Smooth muscle cell (in vitro differentiated cells): ENCODE measurements at regions not wholly inside any gene's neighbourhood (a gene's known extent, or its start where the extent isn't known, plus 50 kb on each side); places are given as distances from the start of the nearest gene placed in this dataset.
A peak's percentile ranks its signal among the peaks of the same experiment; 100 is the strongest.

ENCODE experiments used
- DNase-seq: peaks from one replicate; lab custom pipeline; 2025; ENCODE audit not compliant: unreplicated experiment; lab: John Stamatoyannopoulos, UW
- H2AFZ ChIP-seq: fragments of 200-600 bp; sonication (generic); 2 replicates; pipeline ENCODE4 v1.6.0; 2016; ENCODE audit warnings: antibody characterized with exemption, low read depth, mild to moderate bottlenecking
- H3F3A ChIP-seq: fragments of 200-600 bp; sonication (generic); 2 replicates; pipeline ENCODE4 v1.6.0; 2017; ENCODE audit warnings: antibody characterized with exemption, low read depth
- H3K27ac ChIP-seq: fragments of 200-600 bp; sonication (generic); 2 replicates; pipeline ENCODE4 v1.5.1; 2016; ENCODE audit warnings: low read depth, mild to moderate bottlenecking
- H3K27me3 ChIP-seq: fragments of 200-600 bp; sonication (generic); 2 replicates; pipeline ENCODE4 v1.6.1; 2016; ENCODE audit warnings: low read depth, mild to moderate bottlenecking
- H3K36me3 ChIP-seq: fragments of 200-600 bp; sonication (generic); 2 replicates; pipeline ENCODE4 v1.5.1; 2016; ENCODE audit warnings: low read depth
- H3K4me1 ChIP-seq: fragments of 200-600 bp; sonication (generic); 2 replicates; pipeline ENCODE4 v1.5.1; 2016; ENCODE audit warnings: low read depth
- H3K4me2 ChIP-seq: fragments of 200-600 bp; sonication (generic); 2 replicates; pipeline ENCODE4 v1.6.0; 2016; ENCODE audit warnings: mild to moderate bottlenecking
- H3K4me3 ChIP-seq: fragments of 200-600 bp; sonication (generic); 2 replicates; pipeline ENCODE4 v1.5.1; 2016; ENCODE audit warnings: mild to moderate bottlenecking
- H3K79me2 ChIP-seq: fragments of 200-600 bp; sonication (generic); 2 replicates; pipeline ENCODE4 v1.6.0; 2016; ENCODE audit warnings: low read depth, mild to moderate bottlenecking
- H3K9ac ChIP-seq: fragments of 200-600 bp; sonication (generic); 2 replicates; pipeline ENCODE4 v1.6.0; 2016; ENCODE audit warnings: low read depth
- H3K9me3 ChIP-seq: fragments of 200-600 bp; sonication (generic); replicated peaks from 2 replicates; pipeline ENCODE4 v1.5.1; 2016; ENCODE audit warnings: low read depth
- H4K20me1 ChIP-seq: fragments of 200-600 bp; sonication (generic); 2 replicates; pipeline ENCODE4 v1.6.0; 2016; ENCODE audit warnings: low read depth
- WGBS: methylation state at CpG from one replicate; pipeline ENCODE4 v1.1.7; 2016; ENCODE audit warnings: low lambda C conversion rate; 5-methylcytosine and 5-hydroxymethylcytosine counted together
- TF ChIP-seq, protein P1 (sequence below): fragments of 200-600 bp; sonication (generic); IDR thresholded peaks from 2 replicates; pipeline ENCODE4 v1.5.1; 2017; ENCODE audit warnings: borderline replicate concordance, mild to moderate bottlenecking, antibody characterized with exemption; ENCODE audit not compliant: insufficient read depth, poor library complexity, severe bottlenecking

- Histone ChIP-seq H3K9ac (no peak overlapping the region), H3K27ac (peak overlapping the region; percentile 80), H3K4me2 (no peak overlapping the region), H3K27me3 (no peaks in the 10 kb centered on the region), H3F3A (no peaks in the 10 kb centered on the region), H3K4me1 (no peaks in the 10 kb centered on the region), H3K79me2 (no peaks in the 10 kb centered on the region), H3K36me3 (no peaks in the 10 kb centered on the region), H4K20me1 (no peaks in the 10 kb centered on the region), H3K4me3 (no peak overlapping the region), H3K9me3 (no peaks in the 10 kb centered on the region), H2AFZ (peak overlapping the region; percentile 16)
- no peak for DNase-seq
- TF ChIP-seq, protein P1, sequence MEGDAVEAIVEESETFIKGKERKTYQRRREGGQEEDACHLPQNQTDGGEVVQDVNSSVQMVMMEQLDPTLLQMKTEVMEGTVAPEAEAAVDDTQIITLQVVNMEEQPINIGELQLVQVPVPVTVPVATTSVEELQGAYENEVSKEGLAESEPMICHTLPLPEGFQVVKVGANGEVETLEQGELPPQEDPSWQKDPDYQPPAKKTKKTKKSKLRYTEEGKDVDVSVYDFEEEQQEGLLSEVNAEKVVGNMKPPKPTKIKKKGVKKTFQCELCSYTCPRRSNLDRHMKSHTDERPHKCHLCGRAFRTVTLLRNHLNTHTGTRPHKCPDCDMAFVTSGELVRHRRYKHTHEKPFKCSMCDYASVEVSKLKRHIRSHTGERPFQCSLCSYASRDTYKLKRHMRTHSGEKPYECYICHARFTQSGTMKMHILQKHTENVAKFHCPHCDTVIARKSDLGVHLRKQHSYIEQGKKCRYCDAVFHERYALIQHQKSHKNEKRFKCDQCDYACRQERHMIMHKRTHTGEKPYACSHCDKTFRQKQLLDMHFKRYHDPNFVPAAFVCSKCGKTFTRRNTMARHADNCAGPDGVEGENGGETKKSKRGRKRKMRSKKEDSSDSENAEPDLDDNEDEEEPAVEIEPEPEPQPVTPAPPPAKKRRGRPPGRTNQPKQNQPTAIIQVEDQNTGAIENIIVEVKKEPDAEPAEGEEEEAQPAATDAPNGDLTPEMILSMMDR: no peak
- WGBS: 98% methylated on average over 8 of the region's 8 CpGs
Observed at GRCh38 chr9:88681434-88681833, 146.5 kb downstream of the NXNL2 start.

- no peaks in the 10 kb centered on the region for H3K79me2 ChIP-seq
- H2AFZ ChIP-seq: no peak overlapping the region
- no peaks in the 10 kb centered on the region for H4K20me1 ChIP-seq
- no peaks in the 10 kb centered on the region for H3K36me3 ChIP-seq
- TF ChIP-seq, protein P1: no peak
- H3K4me1 ChIP-seq: no peaks in the 10 kb centered on the region
- no peak overlapping the region for H3K9ac ChIP-seq
- no peaks in the 10 kb centered on the region for H3K9me3 ChIP-seq
- peak; percentile 15 for DNase-seq
- no peaks in the 10 kb centered on the region for H3K27me3 ChIP-seq
- no peaks in the 10 kb centered on the region for H3F3A ChIP-seq
- H3K4me2 ChIP-seq: no peak overlapping the region
- peak overlapping the region; percentile 80 for H3K27ac ChIP-seq
- no peak overlapping the region for H3K4me3 ChIP-seq
- WGBS: 25% methylated on average over 12 of the region's 12 CpGs
Observed at GRCh38 chr9:88682431-88682831, 147.5 kb downstream of the NXNL2 start.

- Histone ChIP-seq H4K20me1 (no peaks in the 10 kb centered on the region), H3F3A (no peaks in the 10 kb centered on the region), H3K79me2 (no peaks in the 10 kb centered on the region), H3K9ac (no peak overlapping the region), H2AFZ (peak overlapping the region; percentile 38), H3K27ac (peak overlapping the region; percentile 42), H3K4me2 (no peak overlapping the region), H3K36me3 (no peaks in the 10 kb centered on the region), H3K4me3 (no peak overlapping the region), H3K9me3 (no peaks in the 10 kb centered on the region), H3K4me1 (no peaks in the 10 kb centered on the region), H3K27me3 (no peaks in the 10 kb centered on the region)
- 37% methylated on average over 8 of the region's 8 CpGs for WGBS
- TF ChIP-seq, protein P1: no peak
- DNase-seq: no peak
Observed at GRCh38 chr9:88684046-88684445, 149.1 kb downstream of the NXNL2 start.

DNA sequence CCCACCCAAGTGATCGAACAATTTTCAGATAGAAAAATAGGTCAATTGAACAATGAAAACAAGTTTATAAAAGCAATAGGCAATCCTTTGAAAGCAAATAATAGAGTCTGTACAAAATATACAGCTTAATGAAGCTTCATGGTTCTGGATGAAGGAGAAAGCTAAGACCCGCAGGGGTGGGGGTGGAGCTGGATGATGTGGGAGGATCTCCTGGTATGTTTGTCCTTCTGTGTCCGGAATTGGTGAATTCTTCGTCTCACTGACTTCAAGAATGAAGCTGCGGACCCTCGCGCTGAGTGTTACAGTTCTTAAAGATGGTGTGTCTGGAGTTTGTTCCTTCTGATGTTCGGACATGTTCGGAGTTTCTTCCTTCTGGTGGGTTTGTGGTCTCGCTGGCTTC lies 149.9 kb downstream of the NXNL2 start:
- no peak overlapping the region for H3K9ac ChIP-seq
- no peaks in the 10 kb centered on the region for H3K36me3 ChIP-seq
- no peaks in the 10 kb centered on the region for H4K20me1 ChIP-seq
- 87% methylated on average over 10 of the region's 10 CpGs for WGBS
- H3K4me1 ChIP-seq: no peaks in the 10 kb centered on the region
- DNase-seq: no peak
- H3K4me2 ChIP-seq: no peak overlapping the region
- H3F3A ChIP-seq: no peaks in the 10 kb centered on the region
- TF ChIP-seq, protein P1: no peak
- H2AFZ ChIP-seq: no peak overlapping the region
- no peaks in the 10 kb centered on the region for H3K27me3 ChIP-seq
- no peaks in the 10 kb centered on the region for H3K79me2 ChIP-seq
- H3K4me3 ChIP-seq: no peak overlapping the region
- no peaks in the 10 kb centered on the region for H3K9me3 ChIP-seq
- no peak overlapping the region for H3K27ac ChIP-seq
